ENCODE measurements at regions not wholly inside any gene's neighbourhood (a gene's known extent, or its start where the extent isn't known, plus 50 kb on each side); places are given as distances from the start of the nearest gene placed in this dataset.

DNA sequence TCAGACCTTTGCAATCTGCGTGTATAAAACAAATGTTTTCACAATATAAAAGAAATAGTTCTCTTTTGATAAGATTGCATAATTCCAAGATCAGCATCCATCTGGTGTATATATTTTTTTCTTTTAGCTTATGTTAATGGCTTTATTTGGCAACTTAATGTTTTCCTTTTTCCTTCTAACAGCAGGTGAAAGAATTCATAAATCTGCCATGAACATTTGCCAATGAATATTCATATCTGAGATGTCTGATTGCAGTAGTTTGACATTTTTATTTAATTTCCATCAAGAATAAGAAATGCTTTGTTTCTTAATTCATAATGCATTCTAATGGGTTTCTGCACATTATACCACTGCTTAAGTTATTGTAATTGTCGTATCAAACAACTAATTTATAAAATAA is 184.4 kb upstream of the ROBO2 start:
- TF ChIP-seq, protein P1, sequence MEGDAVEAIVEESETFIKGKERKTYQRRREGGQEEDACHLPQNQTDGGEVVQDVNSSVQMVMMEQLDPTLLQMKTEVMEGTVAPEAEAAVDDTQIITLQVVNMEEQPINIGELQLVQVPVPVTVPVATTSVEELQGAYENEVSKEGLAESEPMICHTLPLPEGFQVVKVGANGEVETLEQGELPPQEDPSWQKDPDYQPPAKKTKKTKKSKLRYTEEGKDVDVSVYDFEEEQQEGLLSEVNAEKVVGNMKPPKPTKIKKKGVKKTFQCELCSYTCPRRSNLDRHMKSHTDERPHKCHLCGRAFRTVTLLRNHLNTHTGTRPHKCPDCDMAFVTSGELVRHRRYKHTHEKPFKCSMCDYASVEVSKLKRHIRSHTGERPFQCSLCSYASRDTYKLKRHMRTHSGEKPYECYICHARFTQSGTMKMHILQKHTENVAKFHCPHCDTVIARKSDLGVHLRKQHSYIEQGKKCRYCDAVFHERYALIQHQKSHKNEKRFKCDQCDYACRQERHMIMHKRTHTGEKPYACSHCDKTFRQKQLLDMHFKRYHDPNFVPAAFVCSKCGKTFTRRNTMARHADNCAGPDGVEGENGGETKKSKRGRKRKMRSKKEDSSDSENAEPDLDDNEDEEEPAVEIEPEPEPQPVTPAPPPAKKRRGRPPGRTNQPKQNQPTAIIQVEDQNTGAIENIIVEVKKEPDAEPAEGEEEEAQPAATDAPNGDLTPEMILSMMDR (IDR thresholded peaks at IDR 0.05): no peak
- H3K4me1 ChIP-seq: no peaks in the 10 kb centered on the region
- no peaks in the 10 kb centered on the region for H3K36me3 ChIP-seq
- no peak overlapping the region for H3K27ac ChIP-seq
- H3K27me3 ChIP-seq: no peaks in the 10 kb centered on the region
- H3K4me3 ChIP-seq: no peak overlapping the region
- no peaks in the 10 kb centered on the region for H3K9me3 ChIP-seq
- DNase-seq: no peak
- intact Hi-C loops (cut with DNase I; ENCODE audit: low total_unique reads): no loop called here

DNA sequence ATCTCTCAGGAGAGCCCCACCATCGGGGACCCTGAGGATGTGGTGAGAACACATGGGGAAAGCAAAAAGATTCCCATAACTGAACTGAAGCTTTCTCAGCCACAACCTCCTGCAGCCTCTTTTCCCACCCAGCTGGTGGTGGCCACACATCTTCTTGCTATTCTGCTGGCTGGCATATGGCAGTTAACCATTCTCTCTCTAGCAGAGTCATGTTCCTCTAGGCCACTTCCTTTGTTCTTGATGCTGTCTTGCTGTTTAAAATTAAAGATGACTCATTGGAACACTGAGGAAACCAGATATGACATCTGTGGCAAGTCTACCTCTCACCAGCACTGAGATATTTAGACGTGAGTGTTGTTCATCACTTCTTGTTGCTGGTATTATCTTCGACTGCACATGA is 180.3 kb upstream of the ROBO2 start:
- H3K36me3 ChIP-seq: no peaks in the 10 kb centered on the region
- intact Hi-C loops (cut with DNase I; ENCODE audit: low total_unique reads): no loop called here
- H3K27me3 ChIP-seq: no peaks in the 10 kb centered on the region
- H3K9me3 ChIP-seq: no peaks in the 10 kb centered on the region
- DNase-seq: no peak
- H3K4me1 ChIP-seq: no peaks in the 10 kb centered on the region
- no peak overlapping the region for H3K4me3 ChIP-seq
- TF ChIP-seq, protein P1 (IDR thresholded peaks at IDR 0.05): no peak
- H3K27ac ChIP-seq: no peak overlapping the region

DNA sequence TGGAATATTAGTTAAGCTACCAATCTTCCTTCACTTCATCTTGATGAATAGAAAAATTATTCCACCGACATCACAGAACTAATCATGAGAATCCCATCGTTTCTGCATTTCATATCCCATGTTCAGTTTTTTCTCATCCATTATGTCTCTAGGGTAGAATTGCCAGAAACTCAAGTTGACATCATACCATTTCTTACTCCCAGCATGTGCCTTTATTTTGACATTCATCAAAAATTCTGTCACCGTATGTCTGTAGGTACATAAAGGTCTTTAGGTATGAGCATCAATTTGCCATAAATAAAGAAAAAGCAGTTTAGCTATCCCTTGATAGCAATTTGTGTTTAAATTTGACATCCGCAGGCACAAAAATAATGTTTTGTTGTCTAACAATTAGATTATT is 175.5 kb upstream of the ROBO2 start:
- TF ChIP-seq, protein P1 (IDR thresholded peaks at IDR 0.05): no peak
- DNase-seq: no peak
- H3K9me3 ChIP-seq: no peaks in the 10 kb centered on the region
- H3K4me3 ChIP-seq: no peak overlapping the region
- H3K27me3 ChIP-seq: no peaks in the 10 kb centered on the region
- H3K36me3 ChIP-seq: no peaks in the 10 kb centered on the region
- H3K27ac ChIP-seq: no peak overlapping the region
- H3K4me1 ChIP-seq: no peaks in the 10 kb centered on the region
- intact Hi-C loops (cut with DNase I; ENCODE audit: low total_unique reads): no loop called here

DNA sequence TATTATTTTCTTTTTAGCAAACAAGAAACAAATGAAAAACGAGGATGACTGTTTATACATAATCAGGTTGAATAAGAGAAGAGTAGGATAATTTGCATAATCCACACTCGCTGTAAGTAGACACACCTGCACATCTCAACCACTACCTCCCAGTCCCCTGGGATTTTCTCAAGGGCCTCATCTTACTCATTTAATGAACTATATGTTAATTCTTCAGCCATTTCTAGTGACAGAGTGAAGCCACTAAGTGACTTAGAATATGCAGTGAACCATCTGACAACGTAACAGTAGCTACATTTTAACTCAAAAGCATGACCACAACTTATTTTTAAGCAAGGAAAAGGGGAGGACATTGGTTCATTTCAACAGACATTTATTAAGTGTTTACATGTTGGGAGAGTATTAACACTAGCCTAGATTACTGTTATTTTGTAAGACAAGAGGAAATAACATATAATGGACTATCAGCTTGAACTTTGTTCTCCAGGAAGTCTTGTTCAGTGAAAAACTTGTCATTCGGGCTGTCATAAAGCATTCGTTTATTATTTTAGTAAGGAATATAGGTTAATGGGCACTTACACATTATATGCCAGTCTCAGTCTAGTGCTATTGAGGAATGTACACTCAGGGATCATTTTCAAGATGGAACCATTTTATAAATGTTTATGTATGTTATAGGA is 173.0 kb upstream of the ROBO2 start:
- no peaks in the 10 kb centered on the region for H3K27me3 ChIP-seq
- TF ChIP-seq, protein P1 (IDR thresholded peaks at IDR 0.05): no peak
- H3K9me3 ChIP-seq: no peaks in the 10 kb centered on the region
- no peak overlapping the region for H3K27ac ChIP-seq
- H3K4me1 ChIP-seq: no peaks in the 10 kb centered on the region
- no peak overlapping the region for H3K4me3 ChIP-seq
- DNase-seq: no peak
- intact Hi-C loops (cut with DNase I; ENCODE audit: low total_unique reads): no loop called here
- no peaks in the 10 kb centered on the region for H3K36me3 ChIP-seq

DNA sequence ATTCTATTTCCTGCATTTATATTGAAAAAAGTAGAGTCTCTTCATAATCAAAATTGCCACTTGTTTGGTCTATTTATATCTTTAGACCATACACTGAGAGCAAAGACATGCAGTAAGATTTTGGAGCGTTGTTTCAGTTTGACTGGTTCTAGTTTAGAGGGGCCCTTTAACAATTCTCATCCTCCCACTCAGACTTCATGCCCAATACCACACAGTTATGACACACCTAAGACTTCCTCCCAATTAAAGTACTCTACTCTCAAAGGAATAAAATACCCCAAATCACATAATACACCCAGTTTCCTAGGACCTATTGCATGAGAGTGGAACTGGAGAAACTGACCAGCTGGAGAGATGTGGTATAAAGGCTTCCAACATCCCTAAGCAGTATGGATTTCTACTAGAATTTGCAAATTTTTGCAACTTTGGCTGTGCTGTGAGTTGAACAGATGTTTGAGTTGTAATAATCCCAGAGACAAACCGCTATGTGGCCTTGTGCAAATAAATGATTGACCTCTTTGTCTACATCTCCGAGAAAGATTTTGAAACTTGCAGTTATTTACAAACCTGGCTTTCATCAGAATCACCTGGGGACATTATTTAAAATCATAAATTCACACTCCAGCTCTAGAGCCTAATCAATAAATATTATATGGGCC is 170.0 kb upstream of the ROBO2 start:
- H3K9me3 ChIP-seq: no peaks in the 10 kb centered on the region
- intact Hi-C loops (cut with DNase I; ENCODE audit: low total_unique reads): no loop called here

More for the DNA sequence above, 170.0 kb upstream of the ROBO2 start:
- no peaks in the 10 kb centered on the region for H3K27me3 ChIP-seq
- no peaks in the 10 kb centered on the region for H3K36me3 ChIP-seq
- TF ChIP-seq, protein P1 (IDR thresholded peaks at IDR 0.05): no peak
- no peak for DNase-seq
- H3K4me3 ChIP-seq: no peak overlapping the region
- H3K4me1 ChIP-seq: no peaks in the 10 kb centered on the region
- no peak overlapping the region for H3K27ac ChIP-seq

Data from tibial artery (tissue), 4 donors.